PC-3 (cell line): ENCODE measurements at regions not wholly inside any gene's neighbourhood (a gene's known extent, or its start where the extent isn't known, plus 50 kb on each side); places are given as distances from the start of the nearest gene placed in this dataset.

Experiments
- CTCF ChIP-seq: fragments of 300-600 bp; sonication (generic); conservative IDR thresholded peaks from 2 replicates; pipeline ENCODE4 v1.5.1; 2017; ENCODE audit warnings: antibody characterized with exemption, low read depth, mild to moderate bottlenecking, low read length
- EZH2 ChIP-seq: fragments of 300-600 bp; sonication (generic); IDR thresholded peaks from one replicate; pipeline ENCODE4 v1.6.1; 2017; ENCODE audit warnings: antibody characterized with exemption, mild to moderate bottlenecking, low read length; ENCODE audit not compliant: unreplicated experiment

GRCh38 chr6:153553627-153554026, 422.5 kb upstream of the RGS17 start:
- TF ChIP-seq CTCF (peak; percentile 52), EZH2 (no peak)
